Small intestine (tissue), 7 donors: ENCODE measurements at regions not wholly inside any gene's neighbourhood (a gene's known extent, or its start where the extent isn't known, plus 50 kb on each side); places are given as distances from the start of the nearest gene placed in this dataset.

Experiments
- DNase-seq, 2 donors: peaks; one replicate each; pipeline versions ENCODE4 v3.0.0 to v3.0.0-alpha.2; 2013
- FAIRE-seq: peaks from 2 replicates; lab custom pipeline; 2012; peaks lifted over from hg19 to GRCh38; lab: Jason Lieb, UNC
- H3K27ac ChIP-seq, 3 donors: one replicate each; pipeline ENCODE4 v1.5.1; 2013; ENCODE audit warnings: low read length in 2 of 3, mild to moderate bottlenecking in 2 of 3, control low read depth in 1 of 3, inconsistent platforms in 1 of 3, low read depth in 1 of 3, moderate library complexity in 1 of 3
- H3K27me3 ChIP-seq, 3 donors: one replicate each; pipeline ENCODE4 v1.6.1; 2013; ENCODE audit warnings: low read length in 3 of 3, inconsistent platforms in 1 of 3; ENCODE audit not compliant: control insufficient read depth in 3 of 3, insufficient read depth in 3 of 3
- H3K36me3 ChIP-seq, 3 donors: one replicate each; pipeline ENCODE4 v1.6.1; 2013; ENCODE audit warnings: low read length in 3 of 3, inconsistent platforms in 1 of 3, low read depth in 1 of 3, mild to moderate bottlenecking in 1 of 3, moderate library complexity in 1 of 3; ENCODE audit not compliant: control insufficient read depth in 3 of 3, insufficient read depth in 2 of 3
- H3K4me1 ChIP-seq, 3 donors: one replicate each; pipeline ENCODE4 v1.6.1; 2013; ENCODE audit warnings: low read length in 2 of 3, inconsistent platforms in 1 of 3, low read depth in 1 of 3, mild to moderate bottlenecking in 1 of 3, moderate library complexity in 1 of 3; ENCODE audit not compliant: control insufficient read depth in 3 of 3, insufficient read depth in 2 of 3
- H3K4me3 ChIP-seq, 3 donors: one replicate each; pipeline ENCODE4 v1.5.1; 2013; ENCODE audit warnings: low read length in 3 of 3, control low read depth in 1 of 3, inconsistent platforms in 1 of 3, low read depth in 1 of 3, mild to moderate bottlenecking in 1 of 3, moderate library complexity in 1 of 3
- H3K9me3 ChIP-seq, 2 donors: one replicate each; pipeline ENCODE4 v1.6.1; 2013; ENCODE audit warnings: low read depth in 1 of 2, low read length in 1 of 2; ENCODE audit not compliant: control insufficient read depth in 2 of 2, insufficient read depth in 1 of 2
- WGBS, 3 donors: extraction: QIAGEN DNeasy Blood & Tissue Kit; methylation state at CpG; one replicate each; pipeline ENCODE4 v1.1.7; 2013; 5-methylcytosine and 5-hydroxymethylcytosine counted together
- donor health status: healthy with polysubstance abuse.
- donor health status: control.
- donor health status: control.
- donor health status: Bipolar disorder and iron deficiency.
- donor health status: healthy.

- Histone ChIP-seq H3K27ac (no peak overlapping the region), H3K36me3 (no peaks in the 10 kb centered on the region), H3K27me3 (no peaks in the 10 kb centered on the region), H3K4me1 (no peaks in the 10 kb centered on the region), H3K4me3 (no peak overlapping the region), H3K9me3 (no peaks in the 10 kb centered on the region)
- DNase-seq, result no peak
- 21 to 50% (median 26%) methylated on average over 2 of the region's 2 CpGs for WGBS, 3 donors
- no peak for FAIRE-seq
Measured at GRCh38 chr4:116389139-116389538, 696.2 kb downstream of the TRAM1L1 start.

- DNase-seq, result no peak
- Histone ChIP-seq H3K36me3 (no peaks in the 10 kb centered on the region), H3K4me1 (no peaks in the 10 kb centered on the region), H3K27ac (no peak overlapping the region), H3K4me3 (no peak overlapping the region), H3K9me3 (no peaks in the 10 kb centered on the region), H3K27me3 (no peaks in the 10 kb centered on the region)
- no peak for FAIRE-seq
- WGBS, 3 donors, result 52 to 68% (median 59%) methylated on average over 2 of the region's 2 CpGs
Measured at GRCh38 chr4:116387937-116388474, 697.4 kb downstream of the TRAM1L1 start.

GRCh38 chr4:116386856-116387255, 698.5 kb downstream of the TRAM1L1 start:
- FAIRE-seq, result peak; percentile 44
- WGBS, 3 donors, result 47 to 51% (median 49%) methylated on average over 1 of the region's 1 CpG
- H3K4me1 ChIP-seq, result no peaks in the 10 kb centered on the region
- no peaks in the 10 kb centered on the region for H3K36me3 ChIP-seq
- no peak for DNase-seq
- no peak overlapping the region for H3K27ac ChIP-seq
- no peaks in the 10 kb centered on the region for H3K27me3 ChIP-seq
- no peak overlapping the region for H3K4me3 ChIP-seq
- H3K9me3 ChIP-seq, result no peaks in the 10 kb centered on the region

GRCh38 chr4:116385583-116385982, 699.8 kb downstream of the TRAM1L1 start:
- H3K36me3 ChIP-seq, result no peaks in the 10 kb centered on the region
- no peaks in the 10 kb centered on the region for H3K4me1 ChIP-seq
- H3K27ac ChIP-seq, result no peak overlapping the region
- 78 to 88% (median 84%) methylated on average over 6 of the region's 6 CpGs for WGBS, 3 donors
- no peak overlapping the region for H3K4me3 ChIP-seq
- FAIRE-seq (no peak), DNase-seq (no peak)
- H3K27me3 ChIP-seq, result no peaks in the 10 kb centered on the region
- no peaks in the 10 kb centered on the region for H3K9me3 ChIP-seq

- H3K36me3 ChIP-seq, result no peaks in the 10 kb centered on the region
- FAIRE-seq (no peak), DNase-seq (no peak)
- no peaks in the 10 kb centered on the region for H3K27me3 ChIP-seq
- H3K9me3 ChIP-seq, result no peaks in the 10 kb centered on the region
- no peak overlapping the region for H3K4me3 ChIP-seq
- WGBS, 3 donors, result 62 to 74% (median 68%) methylated on average over 3 of the region's 3 CpGs
- H3K27ac ChIP-seq, result no peak overlapping the region
- H3K4me1 ChIP-seq, result no peaks in the 10 kb centered on the region
Measured at GRCh38 chr4:116374815-116375214, 710.6 kb downstream of the TRAM1L1 start.

- no peak overlapping the region for H3K27ac ChIP-seq
- no peaks in the 10 kb centered on the region for H3K4me1 ChIP-seq
- no peaks in the 10 kb centered on the region for H3K36me3 ChIP-seq
- FAIRE-seq, result no peak
- no peak overlapping the region for H3K4me3 ChIP-seq
- no peak for DNase-seq
- H3K27me3 ChIP-seq, result no peaks in the 10 kb centered on the region
- H3K9me3 ChIP-seq, result peaks cover 0 to 12% of the 10 kb centered on the region in 2 donors
Measured at GRCh38 chr4:116362583-116362982, 722.8 kb downstream of the TRAM1L1 start.

GRCh38 chr4:116361790-116362189, 723.6 kb downstream of the TRAM1L1 start:
- no peak for DNase-seq

GRCh38 chr4:116358633-116359222, 726.6 kb downstream of the TRAM1L1 start:
- 26 to 35% (median 34%) methylated on average over 11 of the region's 11 CpGs for WGBS, 3 donors
- Histone ChIP-seq H3K4me1 (no peaks in the 10 kb centered on the region), H3K4me3 (no peak overlapping the region), H3K27me3 (no peaks in the 10 kb centered on the region), H3K27ac (no peak overlapping the region), H3K36me3 (no peaks in the 10 kb centered on the region), H3K9me3 (peaks cover 0 to 12% of the 10 kb centered on the region in 2 donors)
- no peak for FAIRE-seq
- DNase-seq, result peak; percentile 54 to 71

More at GRCh38 chr4:116361790-116362189, 723.6 kb downstream of the TRAM1L1 start:
- Histone ChIP-seq H3K9me3 (peaks cover 0 to 12% of the 10 kb centered on the region in 2 donors), H3K27me3 (no peaks in the 10 kb centered on the region), H3K36me3 (no peaks in the 10 kb centered on the region), H3K27ac (no peak overlapping the region), H3K4me3 (no peak overlapping the region), H3K4me1 (no peaks in the 10 kb centered on the region)
- 71 to 82% (median 72%) methylated on average over 4 of the region's 4 CpGs for WGBS, 3 donors
- FAIRE-seq, result no peak

- no peak for FAIRE-seq
- no peaks in the 10 kb centered on the region for H3K4me1 ChIP-seq
- 74 to 90% (median 84%) methylated on average over 4 of the region's 4 CpGs for WGBS, 3 donors
- H3K9me3 ChIP-seq, result peaks cover 0 to 12% of the 10 kb centered on the region in 2 donors
- peak; percentile 1 to 5 for DNase-seq
- no peaks in the 10 kb centered on the region for H3K27me3 ChIP-seq
- H3K36me3 ChIP-seq, result no peaks in the 10 kb centered on the region
- no peak overlapping the region for H3K27ac ChIP-seq
- H3K4me3 ChIP-seq, result no peak overlapping the region
Measured at GRCh38 chr4:116357758-116358157, 727.6 kb downstream of the TRAM1L1 start.
